KBM-7 (cell line): ENCODE measurements at regions not wholly inside any gene's neighbourhood (a gene's known extent, or its start where the extent isn't known, plus 50 kb on each side); places are given as distances from the start of the nearest gene placed in this dataset.

ENCODE experiments used
- DNase-seq: peaks from one replicate; pipeline ENCODE4 v3.0.0-alpha.2; 2015
- in situ Hi-C: fragments of 300-500 bp; cut with MboI; formaldehyde crosslinking; loops from 2 replicates; pipeline ENCODE4 v1.14.3; 2020; ENCODE audit warnings: low sequenced_read_pairs, low pct_unique_long_range_greater_than_20kb, mixed read lengths

GRCh38 chr10:130617985-130618384 lies 481.8 kb downstream of the GLRX3 start:
- DNase-seq, result no peak
- in situ Hi-C loops, result no loop called here

- in situ Hi-C loops, result no loop called here
- no peak for DNase-seq
These were observed 482.5 kb downstream of the GLRX3 start for GRCh38 chr10:130618647-130619046.

GRCh38 chr10:130621231-130621775 lies 485.1 kb downstream of the GLRX3 start:
- DNase-seq, result no peak
- in situ Hi-C loops, result no loop called here

- in situ Hi-C loops, result no loop called here
- DNase-seq, result no peak
These were observed 487.6 kb downstream of the GLRX3 start for GRCh38 chr10:130623680-130624267.

- no peak for DNase-seq
- in situ Hi-C loops, result no loop called here
These were observed 491.3 kb downstream of the GLRX3 start for GRCh38 chr10:130627346-130628045.

GRCh38 chr10:130630135-130630534 lies 493.9 kb downstream of the GLRX3 start:
- no peak for DNase-seq

GRCh38 chr10:130631142-130632096 lies 495.2 kb downstream of the GLRX3 start:
- in situ Hi-C loops, result no loop called here
- DNase-seq, result peak; percentile 77

More at GRCh38 chr10:130630135-130630534, 493.9 kb downstream of the GLRX3 start:
- in situ Hi-C loops, result no loop called here

GRCh38 chr10:130634816-130635215 lies 498.6 kb downstream of the GLRX3 start:
- in situ Hi-C loops, result no loop called here
- DNase-seq, result peak; percentile 6

GRCh38 chr10:130635528-130635927 lies 499.3 kb downstream of the GLRX3 start:
- DNase-seq, result no peak

GRCh38 chr10:130636313-130636930 lies 500.2 kb downstream of the GLRX3 start:
- DNase-seq, result no peak
- in situ Hi-C loops, result no loop called here

More at GRCh38 chr10:130635528-130635927, 499.3 kb downstream of the GLRX3 start:
- in situ Hi-C loops, result no loop called here

GRCh38 chr10:130637089-130637676 lies 501.0 kb downstream of the GLRX3 start:
- DNase-seq, result no peak
- in situ Hi-C loops, result no loop called here

GRCh38 chr10:130638991-130639390 lies 502.8 kb downstream of the GLRX3 start:
- no peak for DNase-seq
- in situ Hi-C loops, result no loop called here

GRCh38 chr10:130642926-130643325 lies 506.7 kb downstream of the GLRX3 start:
- DNase-seq, result no peak
- in situ Hi-C loops, result no loop called here

- DNase-seq, result no peak
These were observed 511.1 kb downstream of the GLRX3 start for GRCh38 chr10:130647341-130647740.

GRCh38 chr10:130648807-130649206 lies 512.6 kb downstream of the GLRX3 start:
- in situ Hi-C loops, result no loop called here
- DNase-seq, result no peak

More at GRCh38 chr10:130647341-130647740, 511.1 kb downstream of the GLRX3 start:
- in situ Hi-C loops, result no loop called here

- in situ Hi-C loops, result no loop called here
- DNase-seq, result no peak
These were observed 516.4 kb downstream of the GLRX3 start for GRCh38 chr10:130652544-130652943.

GRCh38 chr10:130652964-130653578 lies 516.9 kb downstream of the GLRX3 start:
- in situ Hi-C loops, result no loop called here
- no peak for DNase-seq

GRCh38 chr10:130654726-130655125 lies 518.5 kb downstream of the GLRX3 start:
- in situ Hi-C loops, result no loop called here
- no peak for DNase-seq
